GM23338 (cell line): ENCODE measurements at regions not wholly inside any gene's neighbourhood (a gene's known extent, or its start where the extent isn't known, plus 50 kb on each side); places are given as distances from the start of the nearest gene placed in this dataset.

Experiments used
- CREB1 ChIP-seq: fragments of 250-450 bp; sonication (Bioruptor Pico); IDR thresholded peaks from 2 replicates; pipeline ENCODE4 v1.5.0; 2020; ENCODE audit warnings: low read depth, mild to moderate bottlenecking, moderate library complexity
- EZH2 ChIP-seq: fragments of 200-600 bp; sonication (generic); IDR thresholded peaks from one replicate; pipeline ENCODE4 v1.8.0; 2017; ENCODE audit warnings: antibody characterized with exemption, mild to moderate bottlenecking, low read depth; ENCODE audit not compliant: unreplicated experiment
- EZH2phosphoT487 ChIP-seq: fragments of 200-600 bp; sonication (generic); IDR thresholded peaks from one replicate; pipeline ENCODE4 v1.8.1; 2018; ENCODE audit warnings: antibody characterized with exemption; ENCODE audit not compliant: unreplicated experiment
- TF ChIP-seq, protein P1 (sequence below), 2 experiments: fragments of 200-600 bp in 1 of 2; sonication (generic) in 1 of 2; conservative IDR thresholded peaks; 2 replicates each; pipeline versions ENCODE4 v1.5.1 to v1.6.1; 2016 to 2017; ENCODE audit warnings: antibody characterized with exemption in 2 of 2, low read depth in 2 of 2, mild to moderate bottlenecking in 2 of 2, moderate library complexity in 1 of 2

DNA sequence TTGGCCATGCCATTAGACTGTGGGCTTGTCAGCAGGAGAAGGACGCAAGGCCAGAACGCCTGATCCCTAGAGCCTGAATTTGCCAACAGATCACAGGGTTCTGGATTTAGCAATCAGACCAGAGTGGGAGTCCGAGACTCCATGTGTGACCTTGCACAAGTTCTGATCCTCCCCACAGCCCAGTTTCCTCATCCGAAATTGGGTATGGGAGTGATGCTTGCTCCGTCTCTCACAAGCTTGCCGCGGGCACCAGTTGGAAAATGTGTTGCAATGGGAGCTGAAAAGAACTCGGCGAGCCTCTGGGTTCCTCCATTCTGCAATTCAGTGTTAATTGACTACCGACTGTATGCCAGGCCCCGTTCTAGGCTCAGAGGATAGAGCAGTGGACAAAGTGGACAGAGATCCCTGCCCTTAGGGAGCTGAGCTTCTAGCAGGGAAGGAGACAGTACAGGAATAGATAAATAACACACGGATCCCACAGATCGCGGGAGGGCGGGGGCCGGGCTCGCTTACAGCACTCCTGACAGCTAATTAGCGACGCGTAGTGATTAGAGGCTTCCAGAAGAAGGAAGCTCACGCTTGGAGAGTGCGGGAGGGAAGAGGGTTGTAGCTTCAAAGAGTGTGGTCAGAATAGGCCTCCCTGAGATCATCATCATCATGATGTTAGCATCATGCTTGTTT lies 150.4 kb upstream of the CIBAR2 start:
- no peak for TF ChIP-seq EZH2phosphoT487
- TF ChIP-seq, protein P1, sequence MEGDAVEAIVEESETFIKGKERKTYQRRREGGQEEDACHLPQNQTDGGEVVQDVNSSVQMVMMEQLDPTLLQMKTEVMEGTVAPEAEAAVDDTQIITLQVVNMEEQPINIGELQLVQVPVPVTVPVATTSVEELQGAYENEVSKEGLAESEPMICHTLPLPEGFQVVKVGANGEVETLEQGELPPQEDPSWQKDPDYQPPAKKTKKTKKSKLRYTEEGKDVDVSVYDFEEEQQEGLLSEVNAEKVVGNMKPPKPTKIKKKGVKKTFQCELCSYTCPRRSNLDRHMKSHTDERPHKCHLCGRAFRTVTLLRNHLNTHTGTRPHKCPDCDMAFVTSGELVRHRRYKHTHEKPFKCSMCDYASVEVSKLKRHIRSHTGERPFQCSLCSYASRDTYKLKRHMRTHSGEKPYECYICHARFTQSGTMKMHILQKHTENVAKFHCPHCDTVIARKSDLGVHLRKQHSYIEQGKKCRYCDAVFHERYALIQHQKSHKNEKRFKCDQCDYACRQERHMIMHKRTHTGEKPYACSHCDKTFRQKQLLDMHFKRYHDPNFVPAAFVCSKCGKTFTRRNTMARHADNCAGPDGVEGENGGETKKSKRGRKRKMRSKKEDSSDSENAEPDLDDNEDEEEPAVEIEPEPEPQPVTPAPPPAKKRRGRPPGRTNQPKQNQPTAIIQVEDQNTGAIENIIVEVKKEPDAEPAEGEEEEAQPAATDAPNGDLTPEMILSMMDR (conservative IDR thresholded peaks at IDR 0.05; ENCODE audit: low read depth in 2 of 2) = no peak
- TF ChIP-seq EZH2 = no peak
- no peak for TF ChIP-seq CREB1
